GM23338 (cell line): ENCODE measurements at regions not wholly inside any gene's neighbourhood (a gene's known extent, or its start where the extent isn't known, plus 50 kb on each side); places are given as distances from the start of the nearest gene placed in this dataset.

ENCODE experiments used
- CTCF ChIP-seq, 2 experiments: fragments of 200-600 bp in 1 of 2; sonication (generic) in 1 of 2; conservative IDR thresholded peaks; 2 replicates each; pipeline versions ENCODE4 v1.5.1 to v1.6.1; 2016 to 2017; ENCODE audit warnings: antibody characterized with exemption in 2 of 2, low read depth in 2 of 2, mild to moderate bottlenecking in 2 of 2, moderate library complexity in 1 of 2
- EZH2 ChIP-seq: fragments of 200-600 bp; sonication (generic); IDR thresholded peaks from one replicate; pipeline ENCODE4 v1.8.0; 2017; ENCODE audit warnings: antibody characterized with exemption, mild to moderate bottlenecking, low read depth; ENCODE audit not compliant: unreplicated experiment
- EZH2phosphoT487 ChIP-seq: fragments of 200-600 bp; sonication (generic); IDR thresholded peaks from one replicate; pipeline ENCODE4 v1.8.1; 2018; ENCODE audit warnings: antibody characterized with exemption; ENCODE audit not compliant: unreplicated experiment
- JUNB ChIP-seq: IDR thresholded peaks from one replicate; pipeline ENCODE4 v1.6.1; 2016; ENCODE audit warnings: antibody characterized with exemption; ENCODE audit not compliant: unreplicated experiment
- NANOG ChIP-seq: IDR thresholded peaks from 2 replicates; pipeline ENCODE4 v1.6.1; 2016; ENCODE audit warnings: antibody characterized with exemption, borderline replicate concordance
- POLR2AphosphoS5 ChIP-seq: IDR thresholded peaks from 2 replicates; pipeline ENCODE4 v1.6.1; 2016; ENCODE audit warnings: antibody characterized with exemption, low read depth
- REST ChIP-seq: IDR thresholded peaks from one replicate; pipeline ENCODE4 v1.6.1; 2018; ENCODE audit warnings: antibody characterized with exemption; ENCODE audit not compliant: unreplicated experiment
- ZNF114 ChIP-seq: fragments of 250-450 bp; sonication (Bioruptor Pico); IDR thresholded peaks from 2 replicates; pipeline ENCODE4 v1.5.0; 2020; ENCODE audit warnings: mild to moderate bottlenecking, moderate library complexity
- ZNF462 ChIP-seq: fragments of 250-450 bp; sonication (Bioruptor Pico); IDR thresholded peaks from 2 replicates; pipeline ENCODE4 v1.5.0; 2020; ENCODE audit warnings: mild to moderate bottlenecking, moderate library complexity

GRCh38 chr7:85781606-85782005, 594.8 kb upstream of the SEMA3D start:
- TF ChIP-seq CTCF (conservative IDR thresholded peaks at IDR 0.05; ENCODE audit: low read depth in 2 of 2) (no peak), EZH2 (no peak), NANOG (no peak), EZH2phosphoT487 (no peak), ZNF462 (no peak), POLR2AphosphoS5 (no peak), ZNF114 (CRISPR knock-in tag) (no peak), REST (no peak), JUNB (no peak)
